ENCODE measurements at regions not wholly inside any gene's neighbourhood (a gene's known extent, or its start where the extent isn't known, plus 50 kb on each side); places are given as distances from the start of the nearest gene placed in this dataset.

GRCh38 chr18:78603102-78603983 lies 376.3 kb upstream of the SALL3 start:
- in situ Hi-C loops (cut with HindIII; ENCODE audit: low sequenced_read_pairs) = no loop called here
- no peak for TF ChIP-seq CTCF (IDR thresholded peaks at IDR 0.05; ENCODE audit: low read depth, low read length, missing control alignments)

GRCh38 chr18:78605255-78605654 lies 374.4 kb upstream of the SALL3 start:
- H3K4me3 ChIP-seq (ENCODE audit: low read depth, low read length) = no peak overlapping the region
- in situ Hi-C loops (cut with HindIII; ENCODE audit: low sequenced_read_pairs) = no loop called here
- no peak for TF ChIP-seq CTCF (IDR thresholded peaks at IDR 0.05; ENCODE audit: low read depth, low read length, missing control alignments)
- no peak for DNase-seq (ENCODE audit: low read depth)

More at GRCh38 chr18:78603102-78603983, 376.3 kb upstream of the SALL3 start:
- no peak overlapping the region for H3K4me3 ChIP-seq (ENCODE audit: low read depth, low read length)
- DNase-seq (ENCODE audit: low read depth) = no peak

- DNase-seq (ENCODE audit: low read depth) = no peak
- in situ Hi-C loops (cut with HindIII; ENCODE audit: low sequenced_read_pairs) = no loop called here
- TF ChIP-seq CTCF (IDR thresholded peaks at IDR 0.05; ENCODE audit: low read depth, low read length, missing control alignments) = no peak
- no peak overlapping the region for H3K4me3 ChIP-seq (ENCODE audit: low read depth, low read length)
Observed at GRCh38 chr18:78607221-78607620, 372.4 kb upstream of the SALL3 start.

- no peak for DNase-seq (ENCODE audit: low read depth)
- no peak overlapping the region for H3K4me3 ChIP-seq (ENCODE audit: low read depth, low read length)
- no peak for TF ChIP-seq CTCF (IDR thresholded peaks at IDR 0.05; ENCODE audit: low read depth, low read length, missing control alignments)
- in situ Hi-C loops (cut with HindIII; ENCODE audit: low sequenced_read_pairs) = no loop called here
Observed at GRCh38 chr18:78607784-78608183, 371.8 kb upstream of the SALL3 start.

GRCh38 chr18:78610179-78610578 lies 369.4 kb upstream of the SALL3 start:
- TF ChIP-seq CTCF (IDR thresholded peaks at IDR 0.05; ENCODE audit: low read depth, low read length, missing control alignments) = no peak
- in situ Hi-C loops (cut with HindIII; ENCODE audit: low sequenced_read_pairs) = no loop called here
- DNase-seq (ENCODE audit: low read depth) = no peak
- no peak overlapping the region for H3K4me3 ChIP-seq (ENCODE audit: low read depth, low read length)

- no peak for DNase-seq (ENCODE audit: low read depth)
- no peak for TF ChIP-seq CTCF (IDR thresholded peaks at IDR 0.05; ENCODE audit: low read depth, low read length, missing control alignments)
- H3K4me3 ChIP-seq (ENCODE audit: low read depth, low read length) = no peak overlapping the region
- in situ Hi-C loops (cut with HindIII; ENCODE audit: low sequenced_read_pairs) = no loop called here
Observed at GRCh38 chr18:78611201-78611800, 368.3 kb upstream of the SALL3 start.

All from astrocyte of the cerebellum (primary cell).